ENCODE measurements at regions not wholly inside any gene's neighbourhood (a gene's known extent, or its start where the extent isn't known, plus 50 kb on each side); places are given as distances from the start of the nearest gene placed in this dataset.

- in situ Hi-C loops (cut with HindIII; ENCODE audit: low pct_ligation_motif_present, low sequenced_read_pairs), result no loop called here
- H3K36me3 ChIP-seq (replicated peaks), result no peaks in the 10 kb centered on the region
- no peak overlapping the region for H3K4me3 ChIP-seq (ENCODE audit: low read depth, low read length)
- no peak for DNase-seq
- H3K27ac ChIP-seq, result no peak overlapping the region
- no peak for TF ChIP-seq CTCF (IDR thresholded peaks at IDR 0.05; ENCODE audit: low read depth, low read length, missing control alignments)
- H3K27me3 ChIP-seq (replicated peaks), result no peaks in the 10 kb centered on the region
Observed at GRCh38 chr16:61579195-61579594, 457.0 kb downstream of the CDH8 start.

- Histone ChIP-seq H3K27ac (no peak overlapping the region), H3K36me3 (replicated peaks) (no peaks in the 10 kb centered on the region), H3K27me3 (replicated peaks) (no peaks in the 10 kb centered on the region), H3K4me3 (ENCODE audit: low read depth, low read length) (no peak overlapping the region)
- no peak for DNase-seq
- in situ Hi-C loops (cut with HindIII; ENCODE audit: low pct_ligation_motif_present, low sequenced_read_pairs), result no loop called here
- no peak for TF ChIP-seq CTCF (IDR thresholded peaks at IDR 0.05; ENCODE audit: low read depth, low read length, missing control alignments)
Observed at GRCh38 chr16:61576476-61576875, 459.8 kb downstream of the CDH8 start.

- H3K27ac ChIP-seq, result no peak overlapping the region
- DNase-seq, result no peak
- H3K4me3 ChIP-seq (ENCODE audit: low read depth, low read length), result no peak overlapping the region
- H3K27me3 ChIP-seq (replicated peaks), result no peaks in the 10 kb centered on the region
- in situ Hi-C loops (cut with HindIII; ENCODE audit: low pct_ligation_motif_present, low sequenced_read_pairs), result no loop called here
- H3K36me3 ChIP-seq (replicated peaks), result no peaks in the 10 kb centered on the region
- no peak for TF ChIP-seq CTCF (IDR thresholded peaks at IDR 0.05; ENCODE audit: low read depth, low read length, missing control alignments)
Observed at GRCh38 chr16:61575617-61576016, 460.6 kb downstream of the CDH8 start.

- H3K27ac ChIP-seq, result no peak overlapping the region
- no peaks in the 10 kb centered on the region for H3K36me3 ChIP-seq (replicated peaks)
- in situ Hi-C loops (cut with HindIII; ENCODE audit: low pct_ligation_motif_present, low sequenced_read_pairs), result no loop called here
- DNase-seq, result no peak
- no peak overlapping the region for H3K4me3 ChIP-seq (ENCODE audit: low read depth, low read length)
- H3K27me3 ChIP-seq (replicated peaks), result no peaks in the 10 kb centered on the region
- no peak for TF ChIP-seq CTCF (IDR thresholded peaks at IDR 0.05; ENCODE audit: low read depth, low read length, missing control alignments)
Observed at GRCh38 chr16:61569028-61569427, 467.2 kb downstream of the CDH8 start.

- no peak overlapping the region for H3K4me3 ChIP-seq (ENCODE audit: low read depth, low read length)
- DNase-seq, result no peak
- no peak overlapping the region for H3K27ac ChIP-seq
- no peaks in the 10 kb centered on the region for H3K27me3 ChIP-seq (replicated peaks)
- in situ Hi-C loops (cut with HindIII; ENCODE audit: low pct_ligation_motif_present, low sequenced_read_pairs), result no loop called here
- no peaks in the 10 kb centered on the region for H3K36me3 ChIP-seq (replicated peaks)
- TF ChIP-seq CTCF (IDR thresholded peaks at IDR 0.05; ENCODE audit: low read depth, low read length, missing control alignments), result no peak
Observed at GRCh38 chr16:61564716-61565115, 471.5 kb downstream of the CDH8 start.

GRCh38 chr16:61555718-61556441 lies 480.4 kb downstream of the CDH8 start:
- Histone ChIP-seq H3K27me3 (replicated peaks) (no peaks in the 10 kb centered on the region), H3K36me3 (replicated peaks) (no peaks in the 10 kb centered on the region), H3K4me3 (ENCODE audit: low read depth, low read length) (no peak overlapping the region), H3K27ac (no peak overlapping the region)
- in situ Hi-C loops (cut with HindIII; ENCODE audit: low pct_ligation_motif_present, low sequenced_read_pairs), result no loop called here
- no peak for DNase-seq
- no peak for TF ChIP-seq CTCF (IDR thresholded peaks at IDR 0.05; ENCODE audit: low read depth, low read length, missing control alignments)
